Right kidney (tissue), 1 donor: ENCODE measurements at regions not wholly inside any gene's neighbourhood (a gene's known extent, or its start where the extent isn't known, plus 50 kb on each side); places are given as distances from the start of the nearest gene placed in this dataset.

Source experiments
- DNase-seq: peaks from one replicate; pipeline ENCODE4 v3.0.0-alpha.2; 2016

- no peak for DNase-seq
Observed at GRCh38 chr15:96274698-96275097, 55.8 kb upstream of the NR2F2 start.

DNA sequence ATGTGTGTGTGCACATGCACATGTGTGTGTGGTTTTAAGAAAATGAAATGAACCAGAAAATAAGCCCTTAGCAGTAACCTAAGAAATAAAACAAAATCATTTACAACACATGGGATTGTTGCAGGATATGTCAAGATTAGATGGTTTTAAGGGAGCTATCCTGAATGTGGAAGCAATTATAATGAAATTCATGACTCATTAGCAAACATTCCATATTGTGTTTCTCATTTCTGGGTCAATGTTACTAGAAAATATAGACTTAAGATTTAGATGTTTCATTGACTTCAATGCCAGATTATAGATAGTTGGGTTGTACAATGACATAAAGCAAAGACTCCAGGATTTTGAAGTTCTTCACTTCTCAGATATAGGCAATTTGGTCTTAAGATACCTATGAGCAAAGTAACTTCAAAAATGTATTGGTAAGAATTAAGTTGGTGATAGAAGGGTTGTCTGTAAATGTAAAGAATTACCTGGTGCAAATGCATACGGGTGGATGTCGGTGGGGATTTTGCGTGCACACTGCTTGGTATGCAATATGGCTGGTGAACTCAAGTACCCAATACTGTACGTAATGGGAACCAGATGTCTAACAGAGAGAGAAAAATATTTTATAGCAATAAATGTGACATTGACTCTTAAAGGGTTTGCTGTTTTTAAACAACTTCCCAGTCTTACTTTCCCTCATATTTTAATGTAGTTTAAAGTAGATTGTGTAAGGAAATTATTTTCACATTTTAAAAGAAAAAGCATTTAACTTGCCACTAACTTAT is 53.9 kb upstream of the NR2F2 start:
- DNase-seq: no peak
